ENCODE measurements at regions not wholly inside any gene's neighbourhood (a gene's known extent, or its start where the extent isn't known, plus 50 kb on each side); places are given as distances from the start of the nearest gene placed in this dataset.

DNA sequence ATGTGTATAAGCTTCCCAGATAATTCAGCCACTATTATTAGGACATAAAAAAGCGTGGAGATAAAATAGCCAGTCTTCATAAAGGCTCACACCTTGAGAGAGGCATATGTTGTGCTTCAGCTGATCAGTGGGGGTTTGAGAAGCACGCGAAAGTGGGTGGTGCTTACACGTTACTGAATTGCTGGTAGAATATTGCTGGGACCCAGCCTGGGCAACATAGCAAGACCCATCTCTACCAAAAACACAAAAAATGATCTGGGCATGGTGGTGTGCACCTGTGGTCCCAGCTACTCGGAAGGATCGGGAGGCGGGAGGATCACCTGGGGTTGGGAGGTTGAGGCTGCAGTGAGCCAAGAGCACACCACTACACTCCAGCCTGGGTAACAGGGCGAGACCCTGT, 74.9 kb upstream of the MBOAT2 start:
- no TSS peak for BruUV-seq (replicated peaks)
- ChIA-PET RAD21 (ENCODE audit: unreplicated experiment) (no interaction called here), SMC1A (ENCODE audit: uncharacterized antibody, unreplicated experiment) (interaction anchor here (1.0 to 1.5 kb wide), 2 partner anchors 9 to 13 kb away, joined by 3 to 4 read pairs; no protein-coding TSS in a partner anchor), POLR2A (no interaction called here), CTCF (interaction anchor here (0.6 to 2.4 kb wide), 2 partner anchors 14 to 1981 kb away, joined by 3 to 7 read pairs; no protein-coding TSS in a partner anchor)
- no peaks in the 10 kb centered on the region for H3K4me1 ChIP-seq (ENCODE audit: control insufficient read depth, insufficient read depth, low read length)
- H3K4me3 ChIP-seq: no peak overlapping the region
- no peaks in the 10 kb centered on the region for H3K27me3 ChIP-seq (replicated peaks in 1 of 2; ENCODE audit: control insufficient read depth in 2 of 2, insufficient read depth in 2 of 2, low read length in 1 of 2)
- H3K79me2 ChIP-seq (ENCODE audit: control insufficient read depth, insufficient read depth, low read length): no peaks in the 10 kb centered on the region
- 64% methylated on average over 8 of the region's 8 CpGs for WGBS (ENCODE audit: insufficient coverage, insufficient replicate concordance, low lambda C conversion rate, missing lambda C conversion rate)
- DNase-seq (ENCODE audit: low read depth, low spot score): no peak
- no peak for FAIRE-seq
- H4K20me1 ChIP-seq (ENCODE audit: control insufficient read depth, insufficient read depth): no peaks in the 10 kb centered on the region
- intact Hi-C loops (cut with micrococcal nuclease; ENCODE audit: unreplicated experiment) (no loop called here), in situ Hi-C loops (cut with MboI) (no loop called here)
- no peak overlapping the region for H2AFZ ChIP-seq (ENCODE audit: control insufficient read depth, low read depth, low read length)
- no peak overlapping the region for H3K9ac ChIP-seq (ENCODE audit: control insufficient read depth, insufficient read depth, low read length)
- no peaks in the 10 kb centered on the region for H3K36me3 ChIP-seq (ENCODE audit: control insufficient read depth in 2 of 2, insufficient read depth in 2 of 2, low read length in 1 of 2)
- no peak overlapping the region for H3K4me2 ChIP-seq (ENCODE audit: control insufficient read depth, insufficient read depth)
- ATAC-seq: no peak
- TF ChIP-seq, protein P1, sequence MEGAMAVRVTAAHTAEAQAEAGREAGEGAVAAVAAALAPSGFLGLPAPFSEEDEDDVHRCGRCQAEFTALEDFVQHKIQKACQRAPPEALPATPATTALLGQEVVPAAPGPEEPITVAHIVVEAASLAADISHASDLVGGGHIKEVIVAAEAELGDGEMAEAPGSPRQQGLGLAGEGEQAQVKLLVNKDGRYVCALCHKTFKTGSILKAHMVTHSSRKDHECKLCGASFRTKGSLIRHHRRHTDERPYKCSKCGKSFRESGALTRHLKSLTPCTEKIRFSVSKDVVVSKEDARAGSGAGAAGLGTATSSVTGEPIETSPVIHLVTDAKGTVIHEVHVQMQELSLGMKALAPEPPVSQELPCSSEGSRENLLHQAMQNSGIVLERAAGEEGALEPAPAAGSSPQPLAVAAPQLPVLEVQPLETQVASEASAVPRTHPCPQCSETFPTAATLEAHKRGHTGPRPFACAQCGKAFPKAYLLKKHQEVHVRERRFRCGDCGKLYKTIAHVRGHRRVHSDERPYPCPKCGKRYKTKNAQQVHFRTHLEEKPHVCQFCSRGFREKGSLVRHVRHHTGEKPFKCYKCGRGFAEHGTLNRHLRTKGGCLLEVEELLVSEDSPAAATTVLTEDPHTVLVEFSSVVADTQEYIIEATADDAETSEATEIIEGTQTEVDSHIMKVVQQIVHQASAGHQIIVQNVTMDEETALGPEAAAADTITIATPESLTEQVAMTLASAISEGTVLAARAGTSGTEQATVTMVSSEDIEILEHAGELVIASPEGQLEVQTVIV (IDR thresholded peaks at IDR 0.05; ENCODE audit: borderline replicate concordance, partially characterized antibody): no peak
- no peak for TF ChIP-seq ZNF217 (IDR thresholded peaks at IDR 0.05)
- no peak for TF ChIP-seq HDAC2 (IDR thresholded peaks at IDR 0.05)
- TF ChIP-seq POLR2AphosphoS5 (IDR thresholded peaks at IDR 0.05; ENCODE audit: low read length): no peak
- TF ChIP-seq ZNF207 (IDR thresholded peaks at IDR 0.05; ENCODE audit: borderline replicate concordance): no peak
- TF ChIP-seq, protein P2, sequence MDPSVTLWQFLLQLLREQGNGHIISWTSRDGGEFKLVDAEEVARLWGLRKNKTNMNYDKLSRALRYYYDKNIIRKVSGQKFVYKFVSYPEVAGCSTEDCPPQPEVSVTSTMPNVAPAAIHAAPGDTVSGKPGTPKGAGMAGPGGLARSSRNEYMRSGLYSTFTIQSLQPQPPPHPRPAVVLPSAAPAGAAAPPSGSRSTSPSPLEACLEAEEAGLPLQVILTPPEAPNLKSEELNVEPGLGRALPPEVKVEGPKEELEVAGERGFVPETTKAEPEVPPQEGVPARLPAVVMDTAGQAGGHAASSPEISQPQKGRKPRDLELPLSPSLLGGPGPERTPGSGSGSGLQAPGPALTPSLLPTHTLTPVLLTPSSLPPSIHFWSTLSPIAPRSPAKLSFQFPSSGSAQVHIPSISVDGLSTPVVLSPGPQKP (IDR thresholded peaks at IDR 0.05; ENCODE audit: low read depth, low read length): no peak
- TF ChIP-seq, protein P3, sequence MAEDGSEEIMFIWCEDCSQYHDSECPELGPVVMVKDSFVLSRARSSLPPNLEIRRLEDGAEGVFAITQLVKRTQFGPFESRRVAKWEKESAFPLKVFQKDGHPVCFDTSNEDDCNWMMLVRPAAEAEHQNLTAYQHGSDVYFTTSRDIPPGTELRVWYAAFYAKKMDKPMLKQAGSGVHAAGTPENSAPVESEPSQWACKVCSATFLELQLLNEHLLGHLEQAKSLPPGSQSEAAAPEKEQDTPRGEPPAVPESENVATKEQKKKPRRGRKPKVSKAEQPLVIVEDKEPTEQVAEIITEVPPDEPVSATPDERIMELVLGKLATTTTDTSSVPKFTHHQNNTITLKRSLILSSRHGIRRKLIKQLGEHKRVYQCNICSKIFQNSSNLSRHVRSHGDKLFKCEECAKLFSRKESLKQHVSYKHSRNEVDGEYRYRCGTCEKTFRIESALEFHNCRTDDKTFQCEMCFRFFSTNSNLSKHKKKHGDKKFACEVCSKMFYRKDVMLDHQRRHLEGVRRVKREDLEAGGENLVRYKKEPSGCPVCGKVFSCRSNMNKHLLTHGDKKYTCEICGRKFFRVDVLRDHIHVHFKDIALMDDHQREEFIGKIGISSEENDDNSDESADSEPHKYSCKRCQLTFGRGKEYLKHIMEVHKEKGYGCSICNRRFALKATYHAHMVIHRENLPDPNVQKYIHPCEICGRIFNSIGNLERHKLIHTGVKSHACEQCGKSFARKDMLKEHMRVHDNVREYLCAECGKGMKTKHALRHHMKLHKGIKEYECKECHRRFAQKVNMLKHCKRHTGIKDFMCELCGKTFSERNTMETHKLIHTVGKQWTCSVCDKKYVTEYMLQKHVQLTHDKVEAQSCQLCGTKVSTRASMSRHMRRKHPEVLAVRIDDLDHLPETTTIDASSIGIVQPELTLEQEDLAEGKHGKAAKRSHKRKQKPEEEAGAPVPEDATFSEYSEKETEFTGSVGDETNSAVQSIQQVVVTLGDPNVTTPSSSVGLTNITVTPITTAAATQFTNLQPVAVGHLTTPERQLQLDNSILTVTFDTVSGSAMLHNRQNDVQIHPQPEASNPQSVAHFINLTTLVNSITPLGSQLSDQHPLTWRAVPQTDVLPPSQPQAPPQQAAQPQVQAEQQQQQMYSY (CRISPR knock-in tag; IDR thresholded peaks at IDR 0.05): no peak
- TF ChIP-seq RAD21 (IDR thresholded peaks at IDR 0.05; ENCODE audit: insufficient read depth, low read depth, low read length): no peak
- TF ChIP-seq, protein P4, sequence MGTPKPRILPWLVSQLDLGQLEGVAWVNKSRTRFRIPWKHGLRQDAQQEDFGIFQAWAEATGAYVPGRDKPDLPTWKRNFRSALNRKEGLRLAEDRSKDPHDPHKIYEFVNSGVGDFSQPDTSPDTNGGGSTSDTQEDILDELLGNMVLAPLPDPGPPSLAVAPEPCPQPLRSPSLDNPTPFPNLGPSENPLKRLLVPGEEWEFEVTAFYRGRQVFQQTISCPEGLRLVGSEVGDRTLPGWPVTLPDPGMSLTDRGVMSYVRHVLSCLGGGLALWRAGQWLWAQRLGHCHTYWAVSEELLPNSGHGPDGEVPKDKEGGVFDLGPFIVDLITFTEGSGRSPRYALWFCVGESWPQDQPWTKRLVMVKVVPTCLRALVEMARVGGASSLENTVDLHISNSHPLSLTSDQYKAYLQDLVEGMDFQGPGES (IDR thresholded peaks at IDR 0.05): no peak
- no peak for TF ChIP-seq SMC3 (IDR thresholded peaks at IDR 0.05; ENCODE audit: borderline replicate concordance, low read length)
- no peak for TF ChIP-seq NR2F1 (conservative IDR thresholded peaks at IDR 0.05)
- no peak for TF ChIP-seq FOS (IDR thresholded peaks at IDR 0.05; ENCODE audit: borderline replicate concordance, extremely low read depth, insufficient read length)
- no peak for TF ChIP-seq CHD2 (IDR thresholded peaks at IDR 0.05; ENCODE audit: borderline replicate concordance, low read depth, low read length)
- TF ChIP-seq BHLHE40 (IDR thresholded peaks at IDR 0.05; ENCODE audit: borderline replicate concordance in 1 of 2, low read depth in 2 of 2, low read length in 1 of 2): no peak
- H3K27ac ChIP-seq (ENCODE audit: control insufficient read depth, insufficient read depth): no peak overlapping the region
- no peaks in the 10 kb centered on the region; the same call in 1 of the 3 replicates for H3K9me3 ChIP-seq (replicated peaks; ENCODE audit: control insufficient read depth, insufficient read depth, low read length)
